ACHN (cell line): ENCODE measurements at regions not wholly inside any gene's neighbourhood (a gene's known extent, or its start where the extent isn't known, plus 50 kb on each side); places are given as distances from the start of the nearest gene placed in this dataset.
"Not testable (repeated sequence)": the region's sequence is repeated elsewhere in the genome, so short reads cannot be mapped to it uniquely, and the experiment has no call there.

Source experiments
- DNase-seq: peaks from one replicate; pipeline ENCODE4 v3.0.0-alpha.2; 2015
- in situ Hi-C: cut with HindIII; loops from 2 replicates; pipeline ENCODE4 v1.10.0; 2017; ENCODE audit warnings: low sequenced_read_pairs, low pct_ligation_motif_present, low pct_unique_long_range_greater_than_20kb

DNA sequence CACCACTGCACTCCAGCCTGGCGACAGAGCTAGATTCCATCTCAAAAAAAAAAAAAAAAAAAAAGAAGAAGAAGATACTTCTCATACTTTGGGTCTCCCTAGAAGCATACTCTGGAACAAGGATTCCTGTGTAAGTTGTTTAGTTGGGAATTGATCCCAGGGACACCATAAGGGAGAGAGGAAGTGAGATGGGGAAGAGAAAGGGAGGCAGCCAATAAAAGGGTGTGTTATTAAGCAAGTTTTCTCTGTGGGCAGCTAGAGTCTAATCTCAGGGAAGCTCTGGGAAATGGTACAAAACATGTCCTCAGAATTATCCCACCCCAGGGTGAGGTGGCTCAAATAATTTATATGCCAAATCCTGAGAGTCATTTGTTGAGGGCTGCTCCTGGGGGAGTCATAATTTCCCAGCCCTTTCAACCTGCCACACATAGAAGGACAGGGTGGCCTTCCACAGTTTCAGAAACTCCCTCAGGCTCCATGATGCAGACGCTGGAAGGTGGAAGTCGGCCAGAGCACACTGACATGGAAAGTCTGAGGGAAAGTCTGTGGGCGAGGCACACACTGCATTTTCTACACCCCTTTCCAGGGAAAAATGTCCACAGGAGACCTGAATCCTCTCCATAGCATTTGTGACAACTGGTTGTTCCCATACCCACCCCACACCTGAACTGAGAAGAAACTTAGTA is 86.4 kb upstream of the SLC4A7 start:
- in situ Hi-C loops: no loop called here
- DNase-seq: no peak

DNA sequence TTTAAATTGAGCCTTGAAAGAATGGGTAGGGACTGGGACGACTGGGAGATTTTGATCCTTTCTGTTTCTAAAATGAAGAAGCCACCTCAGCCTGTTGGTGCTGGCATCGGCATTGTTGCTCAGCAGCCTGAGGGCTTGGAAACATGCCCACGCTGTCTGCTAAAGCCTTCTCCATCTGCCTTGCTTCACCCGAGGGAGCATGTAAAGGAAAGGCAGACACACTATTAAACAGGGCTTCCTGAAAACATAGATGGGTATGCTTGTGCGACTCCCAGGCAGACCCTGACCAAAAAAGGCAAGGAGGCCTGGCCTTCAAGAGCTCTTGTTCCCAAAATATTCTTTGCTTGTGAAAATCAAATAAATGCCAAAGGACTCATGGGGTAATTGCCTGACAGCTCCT is 84.2 kb upstream of the SLC4A7 start:
- in situ Hi-C loops: no loop called here
- DNase-seq: no peak

DNA sequence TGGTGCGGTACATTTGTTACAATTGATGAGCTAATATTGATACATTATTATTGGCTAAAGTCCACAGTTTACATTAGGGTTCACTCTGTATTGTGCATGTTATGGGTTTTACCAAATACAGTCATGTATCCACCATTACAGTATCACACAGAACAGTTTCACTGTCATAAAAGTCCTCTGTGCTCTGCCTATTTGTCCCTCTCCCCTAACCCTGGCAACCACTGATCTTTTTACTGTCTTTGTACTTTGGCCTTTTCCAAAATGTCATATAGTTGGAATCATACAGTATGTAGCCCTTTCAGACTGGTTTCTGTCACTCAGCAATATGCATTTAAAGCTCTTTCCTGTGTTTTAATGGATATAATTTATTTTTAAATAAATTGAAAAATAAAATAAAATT is 83.1 kb upstream of the SLC4A7 start:
- no peak for DNase-seq
- in situ Hi-C loops: no loop called here

DNA sequence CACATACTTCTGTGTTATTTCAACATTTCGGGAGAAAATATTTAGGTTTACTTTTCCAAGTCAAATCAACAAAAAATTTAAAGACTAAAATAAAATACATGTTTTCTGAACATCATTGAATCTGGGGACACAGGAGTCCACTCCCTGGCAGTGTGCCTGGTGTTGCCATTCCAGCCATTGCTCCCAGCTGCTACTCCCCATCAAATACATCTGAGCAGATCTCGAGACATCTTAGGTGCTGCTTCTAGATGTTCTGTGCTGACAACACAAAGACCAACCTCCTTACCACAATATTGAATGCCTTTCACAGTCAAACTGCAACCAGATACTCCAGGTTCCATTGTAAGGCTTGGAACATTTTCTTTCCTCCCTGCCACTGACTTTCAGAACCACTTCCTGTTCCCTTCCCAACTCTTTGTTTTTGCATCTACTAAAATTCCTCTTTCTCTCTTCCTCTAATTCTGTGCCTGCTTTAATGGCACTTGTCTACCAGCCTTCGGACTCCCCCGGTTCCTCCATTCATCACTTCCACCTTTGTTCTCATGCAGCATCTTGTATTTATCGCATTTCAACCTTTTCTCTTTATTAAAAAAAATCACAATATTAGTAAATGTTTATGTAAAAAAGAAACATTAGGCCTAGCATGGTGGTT is 81.1 kb upstream of the SLC4A7 start:
- no peak for DNase-seq
- in situ Hi-C loops: no loop called here

DNA sequence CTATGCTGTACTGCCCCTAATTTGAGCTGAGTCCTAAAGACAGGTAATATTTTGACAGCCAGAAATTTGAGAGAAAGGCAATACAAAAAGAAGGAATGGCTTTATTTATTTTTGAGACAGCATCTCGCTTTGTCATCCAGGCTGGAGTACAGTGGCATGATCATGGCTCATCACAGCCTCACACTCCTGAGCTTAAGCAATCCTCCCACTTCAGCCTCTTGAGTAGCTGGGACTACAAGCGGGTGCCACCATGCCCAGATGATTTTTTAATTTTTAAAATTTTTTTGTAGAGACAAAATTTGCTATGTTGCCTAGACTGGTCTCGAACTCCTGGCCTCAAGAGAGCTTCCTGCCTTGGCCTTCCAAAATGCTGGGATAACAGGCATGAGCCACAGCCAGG is 77.4 kb upstream of the SLC4A7 start:
- DNase-seq: no peak

DNA sequence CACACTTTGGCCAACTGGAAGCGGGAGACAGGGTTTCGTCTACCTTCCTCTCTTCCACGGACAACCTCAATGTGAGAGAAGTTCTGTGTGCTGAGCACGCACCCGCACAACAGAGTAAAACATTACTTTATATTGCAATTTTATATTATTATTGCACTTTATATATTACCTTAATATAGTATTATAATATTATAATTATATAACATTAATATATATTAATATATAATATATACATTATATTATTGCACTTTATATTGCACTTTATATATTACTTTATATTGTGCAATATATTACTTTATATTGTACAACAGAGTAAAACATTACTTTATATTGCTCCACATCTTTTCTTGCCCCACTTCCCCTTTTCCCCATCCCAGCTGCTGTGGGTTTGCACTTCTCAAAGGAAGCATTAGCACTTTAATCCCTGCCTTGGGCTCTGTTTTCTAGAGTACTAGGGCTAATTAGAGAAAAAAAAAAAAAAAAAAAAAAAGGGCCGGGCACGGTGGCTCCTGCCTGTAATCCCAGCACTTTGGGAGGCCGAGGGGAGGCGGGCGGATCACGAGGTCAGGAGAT is 76.4 kb upstream of the SLC4A7 start:
- no peak for DNase-seq
- in situ Hi-C loops: no loop called here

More for the DNA sequence above, 77.4 kb upstream of the SLC4A7 start:
- in situ Hi-C loops: no loop called here

DNA sequence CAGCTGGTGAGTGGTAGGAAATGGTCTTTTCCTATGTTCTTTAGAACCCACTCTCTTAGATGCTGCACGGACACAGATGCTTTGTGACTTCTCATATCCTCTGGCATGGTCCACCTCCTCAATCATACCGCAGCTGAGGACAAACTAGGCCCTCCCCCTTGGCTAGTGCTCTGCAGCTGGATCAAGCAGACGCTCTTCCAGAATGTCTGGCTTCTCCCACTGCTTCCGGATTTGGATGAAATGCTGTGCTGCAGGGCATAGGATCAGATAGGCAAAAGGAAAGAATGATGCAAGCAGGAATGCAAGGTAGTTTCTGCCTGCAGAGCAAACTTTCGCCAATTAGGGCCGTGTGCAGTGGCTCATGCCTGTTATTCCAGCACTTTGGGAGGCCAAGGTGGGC is 75.7 kb upstream of the SLC4A7 start:
- in situ Hi-C loops: no loop called here
- DNase-seq: no peak

DNA sequence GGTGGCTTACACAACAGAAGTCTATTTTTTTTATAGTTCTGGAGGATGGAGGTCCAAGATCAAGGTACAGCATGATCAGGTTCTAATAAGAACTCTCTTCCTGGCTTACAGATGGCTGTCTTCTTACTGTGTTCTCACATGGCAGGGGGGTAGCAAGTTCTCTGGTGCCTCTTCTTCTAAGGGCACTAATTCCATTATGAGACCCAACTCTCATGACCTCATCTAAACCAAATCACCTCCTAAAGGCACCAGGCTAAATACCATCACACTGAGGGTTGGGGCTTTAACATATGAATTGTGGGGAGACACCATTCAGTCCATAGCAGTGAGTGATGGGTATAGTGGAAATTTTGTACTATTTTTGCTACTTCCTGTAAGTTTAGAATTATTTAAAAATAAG is 75.2 kb upstream of the SLC4A7 start:
- no peak for DNase-seq
- in situ Hi-C loops: no loop called here

DNA sequence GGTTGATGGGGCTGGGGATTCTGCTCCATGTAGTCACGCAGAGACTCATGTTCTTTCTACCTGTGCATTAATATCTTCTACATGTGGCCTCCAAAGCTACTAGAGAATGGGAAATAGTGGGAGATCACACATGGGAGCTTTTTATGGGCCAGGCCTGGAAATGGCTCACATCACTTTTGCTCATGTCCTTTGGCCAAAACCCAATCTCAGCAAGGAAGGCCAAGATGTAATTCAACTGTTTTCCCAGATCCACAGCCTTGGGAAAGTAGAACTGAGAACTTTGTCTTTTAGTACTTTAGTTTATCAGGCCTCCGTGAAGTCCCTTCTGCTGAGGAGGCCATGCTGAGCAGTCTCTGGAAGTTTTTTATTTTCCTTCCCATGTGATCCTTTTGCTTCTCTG is 73.2 kb upstream of the SLC4A7 start:
- DNase-seq: no peak
- in situ Hi-C loops: no loop called here

DNA sequence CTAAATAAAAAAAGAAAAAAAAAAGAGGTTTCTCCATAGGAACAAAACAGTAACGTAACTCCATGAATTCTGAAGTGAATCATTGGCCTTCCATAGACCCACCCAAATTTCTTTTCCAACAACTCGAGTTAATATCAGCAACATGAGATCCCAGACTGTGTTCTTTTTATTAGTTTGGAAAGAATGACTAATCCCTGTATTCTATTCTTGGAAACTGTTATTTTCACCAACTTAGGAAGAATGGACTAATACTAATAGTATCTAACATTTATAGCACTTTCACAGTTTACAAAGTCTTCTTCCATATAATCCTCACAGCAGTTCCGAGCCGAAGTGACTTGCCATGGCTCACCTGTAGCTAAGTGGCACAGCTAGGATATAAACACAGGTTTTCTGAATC is 72.7 kb upstream of the SLC4A7 start:
- in situ Hi-C loops: no loop called here

DNA sequence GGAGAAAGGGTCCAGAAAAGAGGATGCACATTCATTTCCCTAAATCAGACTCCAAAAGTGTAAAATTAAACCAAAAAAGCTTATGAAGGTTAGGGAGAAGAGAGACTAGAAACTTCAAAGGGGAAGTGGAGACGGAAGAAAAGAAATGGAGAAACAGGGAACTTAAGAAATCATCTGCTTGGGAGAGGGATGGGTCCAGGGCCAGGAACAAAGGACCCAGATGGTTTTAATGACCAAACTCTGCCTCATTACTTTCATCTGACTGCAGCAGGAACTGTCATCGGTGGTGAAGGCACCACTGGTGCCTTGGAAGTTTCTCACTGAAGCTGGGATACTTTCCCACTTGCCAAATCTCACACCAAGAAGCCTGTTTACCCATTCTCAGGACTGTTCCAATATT is 70.5 kb upstream of the SLC4A7 start:
- no peak for DNase-seq
- in situ Hi-C loops: no loop called here

More for the DNA sequence above, 72.7 kb upstream of the SLC4A7 start:
- DNase-seq: no peak

DNA sequence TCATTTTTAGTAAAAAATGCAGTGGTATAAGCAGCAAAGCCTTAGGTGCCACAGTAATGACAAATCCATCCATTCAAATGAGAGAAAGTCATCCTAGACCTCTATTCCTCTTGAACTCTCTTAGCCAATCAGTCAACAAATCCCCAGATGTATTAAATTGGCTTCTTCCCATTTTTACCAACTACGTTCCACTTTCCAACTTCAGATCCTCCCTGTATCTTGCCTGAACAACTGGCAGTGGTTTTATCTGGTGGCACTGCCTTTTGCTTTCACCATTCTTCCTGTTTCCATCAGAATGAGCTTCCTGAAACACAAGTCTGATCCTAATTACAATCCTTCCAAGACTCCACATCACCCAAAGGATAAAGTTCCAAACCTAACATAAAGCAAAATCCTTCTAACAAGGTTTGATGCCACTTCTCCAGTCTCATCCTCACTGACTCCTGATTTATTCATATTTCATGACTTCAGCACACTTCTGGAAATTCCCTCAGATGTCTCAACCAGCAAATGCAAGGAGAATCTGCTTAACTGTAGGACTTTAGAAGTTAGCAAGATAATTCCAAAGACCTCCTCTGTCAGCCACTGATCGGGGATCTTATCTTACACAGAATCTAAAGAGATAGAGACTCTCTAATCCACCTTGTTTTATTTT is 69.8 kb upstream of the SLC4A7 start:
- in situ Hi-C loops: no loop called here
- no peak for DNase-seq

DNA sequence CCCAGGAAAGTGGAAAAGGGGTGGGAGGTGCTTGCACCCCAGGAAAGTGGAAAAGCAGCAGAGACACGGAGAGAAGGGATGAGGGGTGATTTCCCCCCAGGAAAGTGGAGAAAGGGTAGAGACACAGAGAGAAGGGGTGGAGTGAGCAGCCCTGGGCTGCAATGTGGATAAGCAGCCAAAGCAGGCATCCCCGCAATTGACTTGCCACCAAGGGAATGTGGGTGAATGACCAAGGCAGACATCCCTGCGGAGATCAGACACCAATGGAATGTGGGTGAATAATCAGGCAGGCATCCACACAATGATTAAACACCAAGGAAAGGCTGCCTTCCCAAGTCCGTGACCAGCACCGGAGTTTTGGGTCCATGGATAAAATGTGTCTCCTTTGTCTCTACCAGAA is 68.5 kb upstream of the SLC4A7 start:
- in situ Hi-C loops: not testable (repeated sequence)
- peak; percentile 89 for DNase-seq

DNA sequence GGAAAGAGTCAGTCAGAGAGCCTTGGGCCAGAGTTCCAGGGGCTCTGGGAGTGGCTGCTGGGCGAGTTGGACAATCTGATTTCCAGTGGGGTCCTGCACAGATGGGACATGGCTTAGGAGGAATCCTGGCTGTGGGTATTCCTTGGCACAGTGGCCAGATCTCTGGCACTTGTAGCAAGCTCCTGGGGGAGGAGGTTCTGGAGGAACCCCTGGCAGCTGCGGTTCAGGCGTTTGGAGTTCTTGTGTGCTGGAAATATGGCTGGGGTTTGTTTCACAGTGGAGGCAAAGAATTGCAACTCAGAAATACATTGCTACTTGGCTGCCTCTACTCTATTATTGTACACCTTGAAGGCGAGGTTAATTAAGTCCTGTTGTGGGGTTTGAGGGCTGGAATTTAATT is 67.2 kb upstream of the SLC4A7 start:
- DNase-seq, in situ Hi-C loops: not testable (repeated sequence)

DNA sequence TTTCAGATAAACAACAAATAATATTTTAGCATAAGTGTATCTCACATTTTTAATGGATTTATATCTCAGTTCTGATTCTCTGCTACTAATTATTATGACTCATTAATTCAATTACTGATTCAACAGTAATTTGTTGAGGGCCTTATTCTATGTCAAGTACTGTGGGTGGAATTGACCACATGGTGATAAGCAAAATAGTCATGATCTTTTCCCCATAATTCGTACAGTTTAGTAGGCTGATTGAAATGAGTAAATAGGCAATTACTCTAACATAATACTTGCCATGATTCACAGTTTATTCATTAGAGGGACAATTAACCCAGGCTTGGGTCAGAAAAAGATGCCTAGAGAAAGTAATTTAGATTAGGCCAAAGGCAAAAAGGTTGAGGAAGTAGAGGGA is 60.9 kb upstream of the SLC4A7 start:
- in situ Hi-C loops: no loop called here
- DNase-seq: no peak

DNA sequence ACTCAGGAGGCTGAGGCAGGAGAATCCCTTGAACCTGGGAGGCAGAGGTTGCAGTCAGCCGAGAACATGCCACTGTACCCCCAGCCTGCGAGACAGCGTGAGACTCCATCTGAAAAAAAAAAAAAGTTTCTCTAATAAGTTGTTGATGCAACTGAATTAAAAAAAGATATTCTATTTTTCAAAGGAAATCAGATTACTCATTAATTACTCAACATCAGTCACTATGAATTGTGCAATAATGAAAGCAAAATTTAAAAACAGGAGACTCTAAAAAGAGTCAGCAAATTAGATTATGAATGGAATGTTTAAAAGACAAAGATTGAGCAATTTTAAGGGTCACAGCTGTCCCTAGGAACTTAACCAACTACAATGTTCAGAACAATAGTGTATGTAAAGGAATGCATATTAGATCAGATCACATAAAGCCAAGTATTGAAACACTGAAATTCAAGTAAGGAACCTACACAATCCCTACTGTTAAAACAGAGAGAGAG is 60.2 kb upstream of the SLC4A7 start:
- in situ Hi-C loops: no loop called here
- no peak for DNase-seq

DNA sequence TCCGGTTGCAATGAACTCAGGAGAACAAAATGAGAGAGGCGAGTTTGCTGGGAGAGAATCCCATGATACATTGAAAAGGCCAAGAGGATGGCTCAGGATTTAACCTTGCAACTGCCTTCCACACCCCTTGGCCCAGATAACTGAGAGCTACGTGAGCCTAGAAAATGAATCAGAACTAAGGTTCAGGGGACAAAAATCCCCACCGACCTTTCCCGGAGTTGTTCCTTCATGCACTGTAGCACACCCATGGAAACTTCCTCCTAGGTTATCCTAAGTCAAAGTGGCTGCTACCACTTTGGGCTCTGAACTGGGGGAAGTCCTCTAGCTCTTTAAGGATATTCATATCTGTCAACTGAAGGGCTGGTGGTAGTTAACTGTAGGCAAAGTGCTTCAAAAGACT is 58.3 kb upstream of the SLC4A7 start:
- in situ Hi-C loops: no loop called here
- no peak for DNase-seq

DNA sequence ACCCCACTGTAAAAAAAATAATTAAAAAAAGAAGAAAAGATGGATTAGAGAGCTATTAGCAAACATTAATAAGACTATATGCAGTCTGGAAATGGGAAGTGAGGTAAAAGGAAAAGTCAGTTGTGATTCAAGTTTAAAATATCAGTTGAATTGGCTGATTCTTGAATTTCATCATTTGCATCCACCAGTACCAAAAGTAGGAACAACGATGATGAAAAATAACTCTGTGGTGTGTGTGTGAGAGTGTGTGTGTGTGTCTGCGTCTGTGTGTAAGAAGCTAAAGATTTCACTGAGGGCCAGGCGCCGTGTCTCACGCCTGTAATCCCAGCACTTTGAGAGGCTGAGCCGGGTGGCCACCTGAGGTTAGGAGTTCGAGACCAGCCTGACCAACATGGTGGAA is 56.0 kb upstream of the SLC4A7 start:
- in situ Hi-C loops: no loop called here
- no peak for DNase-seq

DNA sequence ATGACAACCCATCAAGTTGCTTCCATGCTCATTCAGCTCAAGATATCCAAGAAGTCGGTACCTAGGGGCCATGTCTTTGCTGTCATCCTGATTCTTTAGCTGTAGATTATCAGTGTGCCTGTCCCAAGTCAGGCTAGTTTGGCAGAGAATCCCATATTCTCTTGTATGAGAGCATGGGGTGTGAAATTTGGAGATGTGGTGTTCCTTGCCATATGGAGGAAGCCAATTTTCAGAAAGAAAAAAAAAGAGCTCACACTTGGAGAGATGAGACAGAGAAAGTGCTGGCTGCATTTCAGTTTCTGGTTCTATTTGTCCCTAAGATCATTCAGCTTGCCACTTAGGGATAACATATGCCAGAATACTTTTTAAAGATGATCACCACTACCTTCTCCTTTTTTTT is 52.3 kb upstream of the SLC4A7 start:
- DNase-seq: no peak
- in situ Hi-C loops: no loop called here
